HAP-1 (cell line): ENCODE measurements at regions not wholly inside any gene's neighbourhood (a gene's known extent, or its start where the extent isn't known, plus 50 kb on each side); places are given as distances from the start of the nearest gene placed in this dataset.
"Not testable (repeated sequence)": the region's sequence is repeated elsewhere in the genome, so short reads cannot be mapped to it uniquely, and the experiment has no call there.

ENCODE experiments used
- DNase-seq, 2 experiments: peaks; one replicate each; pipeline ENCODE4 v3.0.0-alpha.2; 2016 to 2020; ENCODE audit warnings: low spot score in 2 of 2
- H3K27me3 ChIP-seq: fragments of 250-450 bp; sonication (Bioruptor Pico); 2 replicates; pipeline ENCODE4 v1.5.1; 2020; ENCODE audit warnings: low read depth, mild to moderate bottlenecking, moderate library complexity
- H3K36me3 ChIP-seq: fragments of 250-450 bp; sonication (Bioruptor Pico); replicated peaks from 2 replicates; pipeline ENCODE4 v1.5.1; 2020; ENCODE audit warnings: mild to moderate bottlenecking
- H3K4me1 ChIP-seq: fragments of 250-450 bp; sonication (Bioruptor Pico); 2 replicates; pipeline ENCODE4 v1.5.1; 2020; ENCODE audit warnings: mild to moderate bottlenecking
- H3K4me3 ChIP-seq: fragments of 250-450 bp; sonication (Bioruptor Pico); 2 replicates; pipeline ENCODE4 v1.5.1; 2020; ENCODE audit warnings: mild to moderate bottlenecking, moderate library complexity
- H3K9me3 ChIP-seq: fragments of 250-450 bp; sonication (Bioruptor Pico); 2 replicates; pipeline ENCODE4 v1.5.1; 2020; ENCODE audit warnings: mild to moderate bottlenecking, moderate library complexity
- in situ Hi-C: fragments of 300-500 bp; cut with MboI; formaldehyde crosslinking; loops from 3 replicates; pipeline ENCODE4 v1.14.3; 2020; ENCODE audit warnings: low sequenced_read_pairs, inconsistent platforms, mixed read lengths

DNA sequence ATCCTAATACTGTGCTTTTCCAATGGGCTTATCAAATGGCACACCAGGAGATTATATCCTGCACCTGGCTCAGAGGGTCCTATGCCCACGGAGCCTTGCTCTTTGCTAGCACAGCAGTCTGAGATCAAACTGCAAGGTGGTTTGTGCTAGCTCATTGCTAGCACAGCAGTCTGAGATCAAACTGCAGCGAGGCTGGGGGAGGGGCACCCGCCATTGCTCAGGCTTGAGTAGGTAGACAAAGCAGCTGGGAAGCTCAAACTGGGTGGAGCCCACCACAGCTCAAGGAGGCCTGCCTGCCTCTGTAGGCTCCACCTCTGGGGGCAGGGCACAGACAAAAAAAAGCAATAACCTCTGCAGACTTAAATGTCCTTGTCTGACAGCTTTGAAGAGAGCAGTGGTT is 116.0 kb upstream of the ETV3 start:
- DNase-seq, H3K4me3 ChIP-seq, H3K9me3 ChIP-seq, H3K27me3 ChIP-seq, in situ Hi-C loops, H3K36me3 ChIP-seq, H3K4me1 ChIP-seq: not testable (repeated sequence)

DNA sequence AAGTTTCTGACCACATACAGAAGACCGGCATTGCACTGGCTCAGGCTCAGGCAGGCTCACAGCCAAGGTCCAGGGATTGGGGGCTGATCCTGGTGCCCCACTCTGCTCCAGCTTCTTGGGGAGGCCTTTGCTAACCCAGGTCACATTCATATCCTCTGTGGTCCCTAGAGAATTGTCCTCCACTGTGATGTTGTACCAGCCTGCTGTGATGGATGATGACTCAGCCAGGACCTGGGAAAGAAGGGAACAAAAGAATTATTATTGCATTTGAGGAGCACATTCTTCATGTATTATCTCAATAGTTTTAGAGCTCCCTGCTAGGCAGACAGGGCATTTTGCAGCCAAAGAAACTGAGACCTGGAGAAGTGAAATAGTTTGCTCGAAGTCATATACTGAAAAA is 114.3 kb upstream of the ETV3 start:
- Histone ChIP-seq H3K4me3 (no peak overlapping the region), H3K4me1 (no peaks in the 10 kb centered on the region), H3K9me3 (no peaks in the 10 kb centered on the region), H3K27me3 (no peaks in the 10 kb centered on the region), H3K36me3 (no peaks in the 10 kb centered on the region)
- DNase-seq, result no peak
- in situ Hi-C loops, result no loop called here

DNA sequence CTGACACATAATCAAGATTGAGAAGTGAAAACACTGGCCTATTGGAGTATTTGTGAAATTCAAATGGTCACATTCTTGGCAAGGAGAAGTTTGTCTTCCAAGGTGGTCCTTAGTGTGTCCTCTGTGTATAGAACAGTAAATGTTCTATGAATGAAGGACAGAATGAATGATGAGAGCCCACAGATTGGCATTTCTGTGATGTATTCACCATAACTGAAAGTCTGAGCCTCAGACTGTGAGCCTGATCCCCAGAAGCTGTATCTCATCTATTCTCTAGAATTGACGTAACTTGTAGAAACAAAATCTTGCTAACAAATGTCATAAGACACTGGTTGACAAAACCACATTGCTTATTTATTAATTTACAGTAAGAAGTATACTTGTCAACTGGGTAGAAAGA is 111.5 kb upstream of the ETV3 start:
- in situ Hi-C loops, result no loop called here
- no peaks in the 10 kb centered on the region for H3K4me1 ChIP-seq
- DNase-seq, result no peak
- H3K4me3 ChIP-seq, result no peak overlapping the region
- H3K27me3 ChIP-seq, result no peaks in the 10 kb centered on the region
- no peaks in the 10 kb centered on the region for H3K36me3 ChIP-seq
- H3K9me3 ChIP-seq, result no peaks in the 10 kb centered on the region

DNA sequence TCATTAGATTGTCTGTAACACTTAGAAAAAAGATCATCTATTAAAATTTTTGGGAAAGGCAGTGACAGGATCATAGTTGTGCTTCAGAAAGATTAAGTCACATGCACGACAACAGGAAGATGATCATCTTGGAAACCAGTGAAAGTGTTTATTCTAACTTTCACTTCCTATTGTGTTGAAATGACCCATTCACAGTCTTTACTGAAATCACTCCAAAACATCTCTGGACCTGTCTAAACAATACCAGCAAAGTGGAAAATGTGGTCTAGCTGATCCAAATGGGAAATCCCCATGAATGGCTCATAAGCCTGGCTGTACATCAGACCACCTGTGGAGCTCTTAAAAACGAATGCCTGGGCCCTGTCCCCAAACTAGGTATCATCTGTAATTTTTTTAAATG is 111.1 kb upstream of the ETV3 start:
- DNase-seq, result no peak
- Histone ChIP-seq H3K27me3 (no peaks in the 10 kb centered on the region), H3K36me3 (no peaks in the 10 kb centered on the region), H3K4me1 (no peaks in the 10 kb centered on the region), H3K9me3 (no peaks in the 10 kb centered on the region), H3K4me3 (no peak overlapping the region)
- in situ Hi-C loops, result no loop called here

DNA sequence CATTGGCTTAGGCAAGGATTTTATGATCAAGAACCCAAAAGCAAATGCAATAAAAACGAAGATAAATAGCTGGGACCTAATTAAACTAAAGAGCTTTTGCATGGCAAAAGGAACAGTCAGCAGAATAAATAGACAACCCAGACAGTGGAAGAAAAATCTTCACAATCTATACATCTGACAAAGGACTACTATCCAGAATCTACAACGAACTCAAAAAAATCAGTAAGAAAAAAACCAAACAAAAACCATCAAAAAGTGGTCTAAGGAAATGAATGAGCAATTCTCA is 109.5 kb upstream of the ETV3 start:
- in situ Hi-C loops, DNase-seq, H3K4me1 ChIP-seq, H3K9me3 ChIP-seq, H3K27me3 ChIP-seq, H3K36me3 ChIP-seq, H3K4me3 ChIP-seq: not testable (repeated sequence)

DNA sequence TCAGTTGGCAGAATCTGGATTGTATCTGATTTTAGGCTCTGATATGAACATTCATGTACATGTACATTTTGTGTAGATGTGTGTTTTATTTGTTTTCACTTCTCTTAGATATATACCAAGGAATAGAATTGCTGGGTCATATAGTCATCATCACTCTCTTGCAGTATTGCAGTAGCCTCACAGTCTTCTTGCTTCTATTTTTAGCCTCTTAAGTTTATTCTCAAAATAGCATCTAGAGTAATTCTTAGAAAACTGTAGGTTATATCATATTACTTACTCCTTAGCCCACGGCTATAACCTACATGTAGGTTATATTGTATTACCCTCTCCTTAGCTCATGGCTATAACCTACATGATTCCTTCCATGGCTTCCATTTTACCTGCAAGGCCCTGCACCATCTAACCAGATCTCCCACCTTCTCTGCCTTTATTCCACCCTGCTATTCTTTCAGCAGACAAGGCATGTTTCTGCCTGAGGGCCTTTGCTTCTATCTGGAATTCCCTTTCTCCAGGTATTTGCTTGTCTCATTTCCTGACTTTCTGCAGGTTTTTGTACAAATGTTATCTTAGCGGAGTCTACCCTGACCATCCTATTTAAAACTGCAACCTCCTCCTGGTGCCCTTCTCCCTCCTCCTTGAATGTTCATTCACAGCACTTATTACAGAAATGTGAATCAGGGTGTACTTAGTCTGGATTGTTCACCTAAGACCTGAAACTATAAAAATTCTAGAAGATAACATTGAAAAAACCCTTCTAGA is 109.0 kb upstream of the ETV3 start:
- Histone ChIP-seq H3K27me3 (no peaks in the 10 kb centered on the region), H3K9me3 (no peaks in the 10 kb centered on the region), H3K36me3 (no peaks in the 10 kb centered on the region), H3K4me1 (no peaks in the 10 kb centered on the region), H3K4me3 (no peak overlapping the region)
- no peak for DNase-seq
- in situ Hi-C loops, result no loop called here

DNA sequence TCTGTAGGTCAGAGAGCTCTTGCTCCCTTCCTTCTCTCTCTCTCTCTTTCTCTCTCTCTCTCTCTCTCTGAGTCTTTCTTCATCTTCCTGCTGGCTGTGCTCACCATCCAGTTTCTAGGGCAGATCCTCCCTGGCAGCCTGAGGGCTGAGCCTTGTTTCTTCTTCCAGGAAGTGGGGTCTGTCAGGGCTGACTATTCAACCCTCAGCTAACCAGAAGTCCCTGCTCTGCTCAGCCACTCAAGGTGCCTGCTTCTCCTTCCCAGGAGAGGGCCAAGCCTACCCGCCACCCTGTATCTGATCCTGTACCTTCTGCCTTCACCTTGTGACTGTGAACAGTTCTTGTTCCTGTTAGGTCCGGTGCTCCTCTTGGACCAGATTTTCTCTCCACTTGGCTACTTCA is 107.6 kb upstream of the ETV3 start:
- H3K4me1 ChIP-seq, result no peaks in the 10 kb centered on the region
- H3K36me3 ChIP-seq, result no peaks in the 10 kb centered on the region
- H3K27me3 ChIP-seq, result no peaks in the 10 kb centered on the region
- in situ Hi-C loops, result no loop called here
- no peak overlapping the region for H3K4me3 ChIP-seq
- DNase-seq, result no peak
- no peaks in the 10 kb centered on the region for H3K9me3 ChIP-seq

DNA sequence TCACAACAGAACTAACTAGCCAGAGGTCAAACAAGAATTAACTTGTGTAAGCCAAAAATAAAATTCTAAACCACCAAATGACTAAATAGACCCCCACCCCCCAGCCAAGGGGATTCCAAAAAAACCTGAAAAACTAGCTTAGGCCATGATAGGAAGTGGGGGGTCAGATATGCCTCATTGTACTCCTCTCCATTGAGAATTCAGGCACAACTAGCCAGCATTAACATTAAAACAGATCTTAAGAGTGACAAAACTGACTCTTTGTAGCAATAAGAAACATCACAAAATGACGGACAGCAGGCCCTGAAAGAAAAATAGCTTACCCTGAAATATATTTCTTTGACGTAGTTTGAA is 103.0 kb upstream of the ETV3 start:
- DNase-seq, result no peak
- in situ Hi-C loops, result no loop called here
- H3K36me3 ChIP-seq, result no peaks in the 10 kb centered on the region
- no peaks in the 10 kb centered on the region for H3K4me1 ChIP-seq
- H3K4me3 ChIP-seq, result no peak overlapping the region
- 0 out of 2 replicates have a peak, but pooled peaks cover 3% of the 10 kb centered on the region for H3K27me3 ChIP-seq
- no peaks in the 10 kb centered on the region for H3K9me3 ChIP-seq

DNA sequence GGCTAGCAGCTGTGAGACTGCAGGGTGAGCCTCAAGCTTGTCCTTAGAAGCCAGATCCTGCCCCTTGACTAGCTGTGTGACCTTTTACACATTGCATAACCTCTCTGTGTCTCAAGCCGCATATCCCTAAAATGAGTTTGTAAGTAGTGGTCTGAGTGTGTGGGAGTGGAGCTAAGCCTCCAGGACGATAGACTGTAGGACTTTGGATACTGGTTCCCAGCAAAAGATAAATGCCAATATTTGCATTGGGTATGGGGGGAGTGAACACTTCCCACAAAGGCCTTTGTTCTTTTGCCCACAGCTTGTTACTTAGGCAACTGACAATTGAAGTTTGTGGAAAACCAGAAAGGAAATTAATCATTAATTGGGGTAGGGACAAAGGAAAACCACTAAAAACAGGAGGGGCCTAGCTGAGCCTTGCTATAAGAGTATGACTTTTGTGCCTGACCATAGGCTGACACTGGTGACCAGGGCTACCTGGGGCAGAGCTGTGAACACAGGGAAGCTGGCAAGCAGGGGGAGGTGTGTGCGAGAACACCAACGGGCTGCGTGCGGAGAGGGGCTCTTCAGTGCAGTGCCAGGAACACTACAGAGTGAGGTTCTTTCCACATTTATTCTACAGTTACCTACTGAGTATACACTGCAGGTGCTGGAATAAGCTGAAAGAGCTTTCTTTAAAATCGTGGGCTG is 102.4 kb upstream of the ETV3 start:
- 0 out of 2 replicates have a peak, but pooled peaks cover 3% of the 10 kb centered on the region for H3K27me3 ChIP-seq

DNA sequence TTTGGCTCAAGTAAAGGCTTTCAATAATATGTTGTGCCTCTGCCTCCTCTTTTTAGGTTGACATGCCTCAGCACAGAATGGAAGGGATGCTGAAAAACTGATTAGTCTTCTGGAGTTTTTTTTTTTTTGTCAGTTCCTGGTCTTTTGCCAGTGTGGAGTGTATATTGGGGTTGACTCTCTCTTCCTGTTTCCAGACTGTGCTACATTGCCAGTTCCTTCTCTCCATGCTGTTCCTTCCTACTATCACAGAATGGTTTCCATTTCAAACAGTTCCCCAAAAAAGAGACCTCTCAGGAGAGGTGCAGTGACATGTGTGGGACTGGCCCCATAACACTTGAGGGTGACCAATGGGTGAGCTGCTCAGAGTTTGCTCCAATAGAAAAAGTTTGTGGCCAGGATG is 101.7 kb upstream of the ETV3 start:
- Histone ChIP-seq H3K9me3 (no peaks in the 10 kb centered on the region), H3K4me1 (no peaks in the 10 kb centered on the region), H3K27me3 (0 out of 2 replicates have a peak, but pooled peaks cover 3% of the 10 kb centered on the region), H3K36me3 (no peaks in the 10 kb centered on the region), H3K4me3 (no peak overlapping the region)
- no peak for DNase-seq
- in situ Hi-C loops, result no loop called here

More for the DNA sequence above, 102.4 kb upstream of the ETV3 start:
- Histone ChIP-seq H3K36me3 (no peaks in the 10 kb centered on the region), H3K4me1 (no peaks in the 10 kb centered on the region), H3K9me3 (no peaks in the 10 kb centered on the region), H3K4me3 (no peak overlapping the region)
- in situ Hi-C loops, result no loop called here
- no peak for DNase-seq

DNA sequence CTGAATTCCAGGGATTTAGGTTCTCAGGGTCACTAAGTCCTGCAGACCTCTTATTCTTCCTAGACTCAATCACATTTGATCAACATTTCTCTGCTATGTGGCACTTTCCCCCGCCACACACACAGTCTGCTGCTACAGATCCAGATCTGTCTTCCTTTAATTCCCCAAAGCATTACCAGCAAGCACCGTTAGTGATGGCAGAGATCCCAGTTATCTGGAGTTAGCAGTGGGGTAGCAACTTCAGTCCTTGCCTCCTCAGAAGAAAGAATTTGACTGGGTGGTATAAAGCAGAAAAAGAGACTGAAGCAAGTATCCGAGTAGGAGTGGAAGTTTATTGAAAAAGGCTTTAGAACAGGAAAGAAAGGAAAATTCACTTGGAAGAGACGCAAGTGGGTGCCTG is 100.4 kb upstream of the ETV3 start:
- Histone ChIP-seq H3K4me1 (no peaks in the 10 kb centered on the region), H3K36me3 (no peaks in the 10 kb centered on the region), H3K27me3 (0 out of 2 replicates have a peak, but pooled peaks cover 3% of the 10 kb centered on the region), H3K4me3 (no peak overlapping the region), H3K9me3 (no peaks in the 10 kb centered on the region)
- no peak for DNase-seq
- in situ Hi-C loops, result no loop called here

DNA sequence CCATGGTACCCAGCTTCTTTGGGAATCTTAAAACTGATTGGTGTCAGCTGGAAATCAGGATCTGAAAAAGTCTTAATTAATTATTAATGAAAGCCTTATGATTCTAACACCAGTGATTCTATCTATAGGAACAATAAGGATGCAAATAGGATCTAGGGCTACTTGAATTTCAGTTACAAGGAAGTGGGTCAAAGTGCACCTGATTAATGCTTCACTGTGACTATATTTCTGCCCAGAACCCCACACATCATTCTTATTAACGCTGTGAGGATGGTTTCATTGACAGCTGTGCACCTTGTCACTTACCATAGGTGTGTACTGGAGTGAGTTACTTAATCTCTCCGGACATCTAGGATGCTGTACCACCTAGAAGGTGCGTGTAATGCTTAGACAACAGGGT is 99.8 kb upstream of the ETV3 start:
- in situ Hi-C loops, result no loop called here
- no peak overlapping the region for H3K4me3 ChIP-seq
- H3K27me3 ChIP-seq, result 0 out of 2 replicates have a peak, but pooled peaks cover 3% of the 10 kb centered on the region
- no peaks in the 10 kb centered on the region for H3K4me1 ChIP-seq
- H3K36me3 ChIP-seq, result no peaks in the 10 kb centered on the region
- H3K9me3 ChIP-seq, result no peaks in the 10 kb centered on the region
- DNase-seq, result no peak

DNA sequence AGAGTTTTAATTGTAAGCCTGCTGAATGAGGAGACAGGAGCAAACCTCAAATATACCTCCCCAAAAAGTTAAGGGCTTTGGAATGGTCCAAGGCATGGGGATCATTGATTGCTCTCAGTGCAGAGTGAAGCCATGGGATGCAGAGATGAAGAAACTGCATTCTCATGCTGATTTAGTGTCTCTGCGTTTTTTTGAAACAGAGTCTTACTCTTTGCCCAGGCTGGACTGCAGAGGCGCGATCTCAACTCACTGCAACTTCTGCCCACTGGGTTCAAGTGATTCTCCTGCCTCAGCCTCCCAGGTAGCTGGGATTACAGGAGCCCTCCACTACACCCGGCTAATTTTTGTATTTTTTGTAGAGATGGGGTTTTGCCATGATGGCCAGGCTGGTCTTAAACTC is 99.3 kb upstream of the ETV3 start:
- Histone ChIP-seq H3K27me3 (0 out of 2 replicates have a peak, but pooled peaks cover 3% of the 10 kb centered on the region), H3K9me3 (no peaks in the 10 kb centered on the region), H3K36me3 (no peaks in the 10 kb centered on the region), H3K4me3 (no peak overlapping the region), H3K4me1 (no peaks in the 10 kb centered on the region)
- no peak for DNase-seq
- in situ Hi-C loops, result no loop called here

DNA sequence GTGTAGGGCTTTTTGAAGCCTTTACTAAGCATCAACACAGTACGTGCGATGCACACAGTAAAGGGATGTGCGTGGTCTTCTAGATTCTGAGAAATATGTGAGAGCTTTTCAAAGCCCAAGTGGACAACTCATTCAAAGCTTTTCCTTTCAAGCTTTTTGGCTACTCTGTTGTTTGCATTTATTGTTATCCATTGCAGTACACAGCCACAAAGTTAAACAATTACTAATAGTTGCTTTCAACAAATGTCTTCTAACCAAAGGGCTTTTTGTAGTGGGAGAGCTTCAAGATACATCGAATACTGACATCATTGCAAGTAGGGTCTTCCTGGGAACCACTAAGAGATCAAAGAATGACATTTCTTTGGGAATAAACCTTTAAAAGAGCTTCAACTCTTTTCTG is 97.9 kb upstream of the ETV3 start:
- no peaks in the 10 kb centered on the region for H3K36me3 ChIP-seq
- H3K9me3 ChIP-seq, result no peaks in the 10 kb centered on the region
- 0 out of 2 replicates have a peak, but pooled peaks cover 3% of the 10 kb centered on the region for H3K27me3 ChIP-seq
- no peak overlapping the region for H3K4me3 ChIP-seq
- in situ Hi-C loops, result no loop called here
- no peak for DNase-seq
- no peaks in the 10 kb centered on the region for H3K4me1 ChIP-seq
